NCI-H460 (cell line): ENCODE measurements at regions not wholly inside any gene's neighbourhood (a gene's known extent, or its start where the extent isn't known, plus 50 kb on each side); places are given as distances from the start of the nearest gene placed in this dataset.

Experiments
- DNase-seq: peaks from one replicate; pipeline ENCODE4 v3.0.0-alpha.2; 2016; ENCODE audit warnings: low read depth; ENCODE audit errors: extremely low read depth

DNA sequence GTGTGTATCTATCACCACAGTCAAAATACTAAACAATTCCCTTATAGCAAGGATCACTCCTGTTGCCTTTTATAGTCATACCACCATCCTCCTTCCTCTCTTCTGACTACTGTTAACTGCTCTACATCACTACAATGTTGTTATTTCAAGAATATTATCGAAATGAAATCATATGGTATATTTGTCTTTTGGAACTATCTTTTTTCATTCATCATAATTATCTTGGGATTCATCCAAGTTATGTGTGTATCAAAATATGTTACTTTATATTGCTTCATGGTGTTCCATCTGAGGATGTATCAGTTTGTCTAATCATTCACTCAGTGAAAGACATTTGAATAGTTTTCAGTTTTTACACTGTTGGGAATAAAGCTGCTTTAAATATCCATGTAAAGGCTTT lies 1423.0 kb upstream of the PIK3C3 start:
- DNase-seq: no peak

- no peak for DNase-seq
Observed at GRCh38 chr18:40531051-40531450, 1424.0 kb upstream of the PIK3C3 start.

DNA sequence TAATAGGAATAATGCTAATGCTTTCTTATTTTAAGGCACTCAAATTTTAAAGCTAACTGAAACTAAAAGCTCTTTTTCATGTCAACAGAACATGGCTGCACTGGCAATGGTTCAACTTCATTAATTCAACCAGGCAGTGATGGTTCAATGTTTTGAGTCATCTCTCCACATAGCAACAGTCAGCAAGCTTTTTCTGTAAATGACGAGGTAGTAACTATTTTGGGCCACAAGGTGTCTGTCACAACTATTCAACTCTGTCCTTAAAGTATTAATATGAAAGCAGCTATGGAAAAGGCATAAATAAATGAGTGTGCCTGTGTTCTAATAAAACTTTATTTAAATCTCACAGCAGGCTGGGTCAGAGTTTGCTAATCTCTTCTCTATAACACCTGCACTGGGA lies 1425.6 kb upstream of the PIK3C3 start:
- DNase-seq: no peak

DNA sequence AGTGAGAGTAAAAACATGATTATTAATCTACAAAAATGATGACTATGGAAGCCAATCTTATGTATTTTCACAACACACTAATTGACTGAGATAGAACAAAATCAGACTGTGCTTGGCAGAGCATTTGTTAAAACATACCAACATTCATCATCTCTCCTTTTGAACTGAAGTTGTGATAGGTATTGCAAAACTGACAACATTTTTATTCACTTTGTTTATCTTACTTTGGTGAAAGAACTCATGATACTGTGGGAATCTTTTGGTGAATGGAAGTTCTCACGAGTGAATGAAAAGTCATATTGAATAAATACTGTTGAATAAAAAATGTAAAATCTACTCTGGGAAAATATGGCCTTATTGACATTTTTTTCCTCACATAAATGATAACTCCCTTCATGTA lies 1430.2 kb upstream of the PIK3C3 start:
- no peak for DNase-seq

- no peak for DNase-seq
Observed at GRCh38 chr18:40523287-40523686, 1431.7 kb upstream of the PIK3C3 start.

GRCh38 chr18:40501026-40501425 lies 1454.0 kb upstream of the PIK3C3 start:
- no peak for DNase-seq

- no peak for DNase-seq
Observed at GRCh38 chr18:40494603-40495002, 1460.4 kb upstream of the PIK3C3 start.

DNA sequence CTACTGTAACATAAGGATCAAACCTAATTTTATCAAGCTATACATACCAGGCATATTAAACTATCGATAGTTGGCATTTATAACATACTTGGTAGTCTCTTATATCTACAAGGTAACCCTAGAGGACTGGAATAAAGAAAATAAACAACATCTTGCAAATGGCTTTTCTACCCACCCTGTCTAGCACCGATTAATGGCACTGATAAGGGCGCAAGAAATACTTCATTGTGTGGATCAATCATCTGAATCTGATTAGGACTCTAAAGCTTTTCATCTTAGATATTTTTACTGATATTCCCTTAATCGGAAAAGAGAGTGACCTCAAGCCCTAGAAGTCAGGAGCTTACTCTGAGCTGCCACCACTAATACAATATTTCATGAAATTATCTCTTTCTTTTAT lies 1461.7 kb upstream of the PIK3C3 start:
- no peak for DNase-seq

- DNase-seq: no peak
Observed at GRCh38 chr18:40489301-40489700, 1465.7 kb upstream of the PIK3C3 start.

GRCh38 chr18:40485318-40485717 lies 1469.7 kb upstream of the PIK3C3 start:
- DNase-seq: no peak

DNA sequence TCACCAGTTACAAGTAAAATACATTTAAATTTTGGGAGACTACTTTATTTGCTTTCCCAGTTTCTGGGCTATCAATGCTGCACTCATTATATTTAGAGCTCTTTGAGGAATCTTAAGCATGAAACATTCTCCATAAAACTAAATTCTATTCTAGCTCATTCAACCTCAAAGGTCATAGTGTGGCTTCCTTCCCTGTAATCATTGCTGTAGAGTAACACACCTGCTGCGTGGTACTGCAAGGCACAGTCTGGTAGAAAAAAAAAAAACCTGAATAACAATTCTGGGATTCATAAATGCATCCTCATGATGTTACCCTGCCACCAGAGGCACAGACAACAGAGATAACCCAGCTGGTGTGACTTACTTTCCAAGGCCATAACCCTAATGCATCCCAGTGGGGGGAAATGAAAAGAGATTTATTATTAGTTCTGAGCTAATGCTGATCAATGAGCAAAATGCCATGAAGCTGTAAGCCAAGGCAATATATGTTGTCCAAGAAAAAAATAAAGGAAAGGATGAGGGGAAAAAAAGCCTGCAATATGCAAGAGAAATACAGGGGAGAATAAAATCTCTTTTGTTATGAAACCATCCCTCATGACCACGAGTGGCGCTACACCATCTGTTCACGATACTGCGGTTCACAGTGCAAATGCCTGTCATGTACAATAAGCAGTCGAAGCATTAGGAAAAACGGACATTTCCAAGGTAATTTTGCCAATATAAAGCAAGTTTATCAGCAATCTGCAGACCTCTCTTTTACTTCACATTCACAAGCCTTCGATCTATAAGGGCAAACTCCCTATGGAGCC lies 1481.6 kb upstream of the PIK3C3 start:
- no peak for DNase-seq

DNA sequence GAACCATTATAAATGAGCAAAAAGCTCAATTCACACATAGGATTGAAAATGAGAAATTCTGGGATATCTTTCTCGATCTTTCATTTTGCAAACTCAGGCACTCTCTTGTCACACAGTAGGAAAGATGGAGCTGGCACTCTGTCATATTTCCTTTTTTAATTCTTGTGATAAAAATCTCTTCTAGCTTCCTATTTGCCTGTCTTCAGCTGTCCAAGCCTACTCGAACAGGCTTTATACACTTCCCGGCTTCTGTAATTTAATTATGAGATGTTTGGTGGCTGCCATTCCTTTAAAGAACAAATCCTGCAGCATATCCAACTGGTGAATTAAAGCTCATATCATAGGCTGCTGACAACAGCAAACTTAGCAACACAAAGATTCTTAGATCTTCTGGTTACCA lies 1484.3 kb upstream of the PIK3C3 start:
- no peak for DNase-seq

DNA sequence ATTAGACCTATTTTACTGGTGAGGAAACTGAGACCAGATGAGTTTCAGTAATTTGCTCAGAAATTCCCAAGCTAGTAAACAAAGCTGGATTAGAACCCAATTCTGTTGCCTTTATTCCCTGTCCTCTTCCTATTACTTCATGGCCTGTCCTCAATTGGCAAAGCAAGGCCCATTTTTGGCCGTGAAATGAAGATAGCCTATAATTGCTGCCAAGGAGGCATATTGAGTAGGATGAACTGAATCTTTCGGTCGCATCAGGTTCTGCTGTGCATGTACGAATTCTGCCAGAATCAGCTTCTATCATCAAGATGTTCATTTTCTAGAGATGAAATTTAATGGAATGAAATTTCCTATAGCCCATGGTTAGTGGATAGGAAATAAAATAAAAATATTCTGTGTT lies 1485.2 kb upstream of the PIK3C3 start:
- DNase-seq: no peak

- DNase-seq: no peak
Observed at GRCh38 chr18:40469316-40469715, 1485.7 kb upstream of the PIK3C3 start.

GRCh38 chr18:40464032-40464431 lies 1491.0 kb upstream of the PIK3C3 start:
- DNase-seq: no peak

DNA sequence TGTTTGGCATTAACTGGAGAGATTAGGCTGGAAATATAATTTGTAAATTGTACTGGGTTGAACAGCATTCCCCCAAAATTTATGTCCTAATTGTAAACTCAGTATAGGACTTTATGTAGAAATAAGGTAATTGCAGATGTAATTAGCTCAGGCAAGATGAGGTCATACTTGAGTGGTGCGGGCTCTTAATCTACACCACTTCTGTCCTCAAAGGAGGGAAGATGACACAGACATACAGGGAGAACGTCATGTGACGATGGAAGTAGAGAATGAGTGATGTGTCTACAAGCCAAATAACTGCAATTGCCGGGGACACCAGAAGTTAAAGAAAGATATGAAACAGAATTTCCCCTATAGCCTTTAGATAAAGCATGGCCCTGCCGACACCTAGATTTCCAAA lies 1501.1 kb upstream of the PIK3C3 start:
- DNase-seq: no peak

- DNase-seq: no peak
Observed at GRCh38 chr18:40452599-40452998, 1502.4 kb upstream of the PIK3C3 start.

DNA sequence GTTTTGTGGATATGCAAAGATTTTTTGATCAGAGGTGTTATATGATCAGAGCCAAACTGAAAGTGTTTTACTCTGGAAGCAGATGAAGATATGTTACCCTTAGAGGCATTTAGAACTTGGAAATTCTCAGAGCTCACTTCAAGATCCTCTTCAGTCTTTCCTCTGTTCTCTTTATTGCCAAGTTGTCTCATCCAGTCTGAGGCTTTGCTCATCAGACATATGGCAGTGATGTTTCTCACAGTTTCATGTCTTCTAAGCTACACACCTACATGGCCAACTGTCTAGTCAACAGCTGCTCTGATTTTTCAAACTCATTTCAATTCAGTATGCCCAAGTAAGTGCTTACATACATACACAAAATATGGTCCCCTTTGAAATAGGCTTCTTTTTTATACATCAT lies 1504.3 kb upstream of the PIK3C3 start:
- DNase-seq: no peak

DNA sequence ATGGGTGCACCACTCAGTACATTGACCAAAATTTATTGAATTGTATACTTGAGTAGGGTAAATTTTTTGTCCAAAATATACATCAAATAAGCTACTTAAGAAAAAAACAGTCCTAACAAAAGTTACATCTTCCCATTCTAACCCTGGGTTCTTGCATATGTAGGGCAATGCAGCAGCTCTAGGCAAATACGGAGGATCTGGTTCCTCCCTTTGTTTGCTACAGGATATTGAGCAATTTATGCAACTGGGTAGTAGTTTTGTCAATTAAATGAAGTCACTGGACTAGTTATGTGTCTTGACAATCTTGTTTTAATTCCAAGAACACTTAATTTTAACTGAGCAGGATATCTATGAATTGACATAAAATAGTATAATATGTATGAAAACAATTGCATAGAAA lies 1507.2 kb upstream of the PIK3C3 start:
- no peak for DNase-seq

DNA sequence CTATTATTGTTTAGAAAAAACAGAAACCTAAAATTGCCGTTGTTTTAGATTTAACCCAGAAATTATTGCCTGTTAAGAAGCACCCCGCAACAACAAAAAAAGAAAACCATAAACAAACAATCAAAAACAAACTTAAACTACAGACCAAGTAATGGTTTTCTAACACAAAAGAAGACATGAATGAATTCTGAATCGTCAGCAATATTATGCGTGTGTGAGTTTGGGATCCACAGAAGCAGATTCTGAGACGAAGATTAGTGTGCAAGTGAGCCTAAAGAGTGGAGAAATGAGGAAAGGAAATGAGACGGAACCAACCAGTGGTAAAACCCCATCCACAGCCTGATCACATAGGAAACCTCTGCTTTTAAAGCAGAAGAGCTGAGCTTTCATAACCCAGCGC lies 1514.9 kb upstream of the PIK3C3 start:
- no peak for DNase-seq

DNA sequence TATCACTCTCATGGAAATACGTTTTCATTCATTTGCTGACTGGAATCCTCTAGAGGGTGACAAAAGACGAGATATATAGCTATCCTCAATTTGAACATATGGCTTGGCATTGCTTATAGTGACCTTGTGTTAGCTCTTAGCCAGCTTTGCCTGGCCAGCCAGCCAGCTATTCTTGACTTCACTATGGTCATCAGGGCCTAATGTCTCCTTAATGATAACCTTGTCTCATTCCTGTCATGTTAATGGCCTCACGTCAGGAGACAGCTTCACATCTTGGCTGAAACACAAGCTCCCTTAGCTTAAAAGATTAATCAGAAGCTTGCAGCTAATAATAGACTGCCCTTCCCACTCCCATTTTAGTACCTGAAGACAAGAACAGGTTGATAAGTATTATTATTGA lies 1517.5 kb upstream of the PIK3C3 start:
- DNase-seq: no peak

DNA sequence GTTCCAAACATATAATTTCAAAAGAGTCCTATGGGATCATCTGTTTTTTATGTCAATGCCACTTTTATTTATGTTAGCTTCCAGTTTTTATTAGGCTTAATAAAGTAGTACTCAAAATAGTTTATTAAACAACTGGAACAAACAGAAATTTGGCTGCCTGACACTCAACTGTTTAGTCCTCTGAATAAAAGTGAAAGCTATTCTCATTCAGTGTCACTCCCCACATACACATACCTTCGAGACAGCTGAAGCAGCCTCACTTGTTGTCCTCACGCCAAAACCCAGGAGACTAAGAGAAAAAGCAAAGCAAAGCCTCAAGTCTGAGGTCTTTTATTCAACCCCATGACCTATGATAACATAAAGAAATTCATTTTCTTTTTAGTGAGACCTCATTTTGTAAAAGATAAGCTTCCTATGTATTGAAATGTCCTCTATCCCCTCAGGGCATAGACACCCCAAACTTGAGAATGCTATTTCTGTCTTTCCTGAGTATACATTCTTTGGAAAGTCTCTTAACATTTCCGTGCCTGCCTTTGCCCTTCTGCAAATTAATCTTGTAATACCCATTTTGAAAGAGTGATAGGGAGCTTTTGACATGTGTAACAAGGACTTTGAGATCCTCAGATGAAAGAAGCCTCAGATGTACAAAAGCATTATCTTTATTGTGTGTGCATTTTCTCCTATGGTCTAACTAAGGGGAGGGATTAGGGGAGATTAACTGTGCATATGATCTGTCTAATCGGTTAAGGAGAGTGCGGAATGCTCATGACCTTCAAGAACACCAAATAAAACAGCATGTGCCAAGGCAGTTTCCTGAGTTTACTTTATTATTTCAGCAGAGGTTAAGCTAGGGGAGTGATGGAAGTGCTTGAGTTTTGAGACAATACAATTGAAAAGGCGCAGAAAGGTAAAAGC lies 1523.7 kb upstream of the PIK3C3 start:
- no peak for DNase-seq
